Activated CD4-positive, alpha-beta T cell treated with anti-CD3 and anti-CD28 coated beads, Interleukin-10, Interleukin-2, amounts not matched to agents 100 ng/mL and 50 ng/mL, durations not matched to agents 16 hours and 8 hours (primary cell): ENCODE measurements at regions not wholly inside any gene's neighbourhood (a gene's known extent, or its start where the extent isn't known, plus 50 kb on each side); places are given as distances from the start of the nearest gene placed in this dataset.
A peak's percentile ranks its signal among the peaks of the same experiment; 100 is the strongest.
"Not testable (repeated sequence)": the region's sequence is repeated elsewhere in the genome, so short reads cannot be mapped to it uniquely, and the experiment has no call there.

Source experiments
- DNase-seq: peaks from one replicate; pipeline ENCODE4 v3.0.0-alpha.2; 2020

- no peak for DNase-seq
Observed at GRCh38 chr3:124325248-124325647, 333.3 kb upstream of the ROPN1 start.

DNA sequence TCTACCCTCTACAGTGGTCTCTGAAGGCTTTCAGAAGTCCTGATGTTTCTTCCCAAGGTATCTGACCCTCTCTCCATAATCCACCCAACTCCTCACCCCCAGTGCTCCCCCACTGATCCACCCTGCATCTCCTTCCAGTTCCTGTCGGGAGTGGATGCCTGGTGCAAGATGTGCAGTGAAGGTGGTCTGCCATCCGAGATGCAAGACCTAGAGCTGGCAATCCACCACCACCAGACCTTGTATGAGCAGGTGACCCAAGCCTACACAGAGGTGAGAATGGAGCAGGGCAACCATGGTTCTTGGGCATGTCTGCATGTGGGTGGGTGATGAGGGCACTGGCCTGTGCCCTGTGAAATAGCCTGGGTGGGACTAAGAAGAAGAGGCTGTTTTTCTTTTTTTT, 337.8 kb upstream of the ROPN1 start:
- no peak for DNase-seq

GRCh38 chr3:124333931-124334640, 342.2 kb upstream of the ROPN1 start:
- DNase-seq: no peak

- DNase-seq: no peak
Observed at GRCh38 chr3:124336067-124336656, 344.2 kb upstream of the ROPN1 start.

DNA sequence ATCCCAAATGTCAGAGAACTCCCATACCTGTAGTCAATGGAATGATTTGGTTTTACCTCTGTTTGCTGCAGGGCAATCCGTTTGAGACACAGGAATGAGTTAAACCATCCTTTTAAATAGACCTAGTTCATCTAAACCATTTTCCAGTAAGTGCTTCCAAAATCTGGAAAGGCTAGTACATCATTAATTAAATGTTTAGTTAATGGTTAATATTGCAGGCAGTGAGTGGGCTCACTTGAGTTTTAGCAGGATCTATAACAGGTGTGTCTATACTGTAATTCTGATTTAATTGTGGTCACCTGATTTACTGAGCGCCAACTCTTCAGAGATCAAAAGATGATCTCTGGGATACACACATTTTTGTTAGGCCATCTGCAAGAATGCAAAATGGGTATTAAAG, 353.9 kb upstream of the ROPN1 start:
- DNase-seq: no peak

DNA sequence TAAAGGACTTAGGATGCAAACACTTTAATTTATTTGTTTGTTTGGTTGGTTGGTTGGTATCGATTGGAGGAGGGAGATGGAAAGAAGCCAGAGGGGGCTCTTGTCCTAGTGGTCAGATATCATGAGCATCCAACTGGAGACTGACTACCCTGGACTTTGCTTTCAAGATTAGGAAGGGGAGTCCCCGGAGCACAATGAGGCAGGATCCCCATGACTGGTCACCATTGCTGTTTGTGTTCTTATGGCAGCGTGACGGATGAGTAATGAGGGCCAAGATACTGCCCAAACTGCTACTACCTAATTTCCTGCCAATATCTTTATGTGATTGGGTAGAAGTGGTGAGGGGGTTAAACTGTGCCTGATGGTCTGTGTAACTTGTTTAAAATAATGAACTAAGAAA, 354.6 kb upstream of the ROPN1 start:
- no peak for DNase-seq

DNA sequence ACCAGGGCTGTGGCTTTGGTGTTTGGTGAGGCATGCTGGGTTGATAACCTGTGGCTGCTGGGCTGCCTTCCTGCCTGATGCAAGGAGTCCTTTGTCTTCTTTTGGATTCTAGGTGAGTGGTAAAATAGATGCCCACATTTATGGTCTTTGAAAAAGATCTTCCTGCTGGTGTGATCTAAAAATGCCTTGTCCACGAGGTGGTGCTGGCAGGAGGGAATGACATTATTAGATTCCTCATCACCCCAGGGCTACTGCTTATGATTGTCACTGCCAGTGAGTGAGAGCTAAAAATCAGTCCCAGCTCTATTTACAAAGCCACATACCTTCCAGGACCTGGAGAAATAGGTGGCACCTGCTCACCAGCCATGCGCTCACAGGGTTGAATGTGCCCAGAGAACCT, 355.5 kb upstream of the ROPN1 start:
- DNase-seq: no peak

DNA sequence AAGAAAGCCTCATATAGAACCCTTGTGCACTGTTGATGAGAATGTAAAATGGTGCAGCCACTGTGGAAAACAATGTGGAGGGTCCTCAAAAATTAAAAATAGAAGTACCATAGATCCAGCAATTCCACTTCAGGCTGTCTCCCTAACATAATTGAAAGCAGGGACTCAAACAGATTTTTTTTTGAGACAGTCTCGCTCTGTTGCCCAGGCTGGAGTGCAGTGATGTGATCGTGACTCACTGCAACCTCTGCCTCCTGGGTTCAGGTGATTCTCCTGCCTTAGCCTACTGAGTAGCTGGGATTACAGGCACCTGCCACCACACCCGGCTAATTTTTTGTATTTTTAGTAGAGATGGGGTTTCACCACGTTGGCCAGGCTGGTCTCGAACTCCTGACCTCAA, 356.6 kb upstream of the ROPN1 start:
- not testable (repeated sequence) for DNase-seq

- DNase-seq: peak; percentile 35
Observed at GRCh38 chr3:124351430-124352148, 359.7 kb upstream of the ROPN1 start.

- no peak for DNase-seq
Observed at GRCh38 chr3:124352149-124352539, 360.2 kb upstream of the ROPN1 start.

DNA sequence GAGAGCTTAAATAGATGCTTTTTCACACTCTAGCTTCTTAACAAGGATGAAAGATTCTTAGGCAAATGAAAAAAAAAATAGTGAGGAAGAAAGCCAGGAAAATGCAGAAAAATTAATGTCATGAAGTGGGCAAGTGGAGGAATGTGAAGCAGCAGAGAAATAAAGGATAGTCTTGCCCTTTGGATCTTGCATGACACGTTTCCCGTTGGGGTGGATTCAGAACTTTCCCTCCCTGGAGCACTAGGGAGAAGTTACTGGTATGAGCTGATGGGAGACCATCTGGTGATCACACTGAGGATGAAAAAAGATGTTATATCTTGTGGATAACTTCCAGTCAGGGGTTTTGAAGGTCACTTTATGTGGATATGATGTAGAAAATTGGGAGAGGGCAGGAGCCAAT, 361.8 kb upstream of the ROPN1 start:
- no peak for DNase-seq

GRCh38 chr3:124354150-124354549, 362.2 kb upstream of the ROPN1 start:
- no peak for DNase-seq

GRCh38 chr3:124358156-124358555, 366.2 kb upstream of the ROPN1 start:
- DNase-seq: no peak

GRCh38 chr3:124360155-124360554, 368.2 kb upstream of the ROPN1 start:
- no peak for DNase-seq

GRCh38 chr3:124360563-124360962, 368.6 kb upstream of the ROPN1 start:
- DNase-seq: no peak

- DNase-seq: no peak
Observed at GRCh38 chr3:124361566-124361965, 368.7 kb upstream of the UMPS start.

GRCh38 chr3:124362455-124362854, 367.8 kb upstream of the UMPS start:
- no peak for DNase-seq

GRCh38 chr3:124363476-124363875, 366.8 kb upstream of the UMPS start:
- no peak for DNase-seq

DNA sequence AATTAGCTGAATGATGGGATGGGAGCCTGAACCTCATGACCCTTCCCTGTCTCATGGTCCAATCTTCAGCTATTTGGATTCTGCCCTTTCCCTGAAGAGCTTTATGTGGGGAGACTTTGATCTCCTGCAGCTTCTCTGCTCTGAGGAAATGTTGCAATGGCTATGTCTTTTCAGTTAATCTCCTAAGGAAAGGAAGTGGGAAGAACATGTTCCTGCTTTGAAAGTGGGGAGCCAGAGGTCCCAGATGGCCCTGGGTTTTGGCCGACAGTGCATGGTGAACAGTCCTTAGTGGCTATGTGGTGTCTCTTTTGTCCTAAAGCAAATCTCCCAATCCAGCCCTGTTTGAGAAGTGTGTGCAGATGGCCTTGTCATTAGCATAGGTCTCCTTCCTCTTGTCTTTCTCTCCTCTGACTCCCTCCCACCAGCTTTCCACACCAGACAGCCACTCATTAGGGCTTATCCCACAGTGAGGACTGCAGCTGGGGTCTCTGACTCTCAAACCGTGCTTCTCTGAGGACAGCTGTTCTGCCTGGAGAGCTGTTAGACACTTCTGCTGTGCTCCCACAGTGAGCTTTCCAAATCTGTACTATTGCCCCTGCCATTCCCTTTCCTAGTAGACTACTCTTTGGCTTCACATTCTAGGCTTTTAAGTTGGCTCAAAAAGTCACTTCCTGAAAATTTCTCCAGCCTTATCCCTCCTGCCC, 365.8 kb upstream of the UMPS start:
- DNase-seq: no peak

DNA sequence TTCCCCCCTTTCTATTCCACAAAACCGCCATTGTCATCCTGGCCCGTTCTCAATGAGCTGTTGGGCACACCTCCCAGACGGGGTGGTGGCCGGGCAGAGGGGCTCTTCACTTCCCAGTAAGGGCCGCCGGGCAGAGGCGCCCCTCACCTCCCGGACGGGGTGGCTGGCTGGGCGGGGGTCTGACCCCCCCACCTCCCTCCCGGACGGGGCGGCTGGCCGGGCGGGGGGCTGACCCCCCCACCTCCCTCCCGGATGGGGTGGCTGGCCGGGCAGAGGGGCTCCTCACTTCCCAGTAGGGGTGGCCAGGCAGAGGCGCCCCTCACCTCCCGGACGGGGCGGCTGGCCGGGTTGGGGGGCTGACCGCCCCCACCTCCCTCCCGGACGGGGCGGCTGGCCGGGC, 363.6 kb upstream of the UMPS start:
- DNase-seq: not testable (repeated sequence)

DNA sequence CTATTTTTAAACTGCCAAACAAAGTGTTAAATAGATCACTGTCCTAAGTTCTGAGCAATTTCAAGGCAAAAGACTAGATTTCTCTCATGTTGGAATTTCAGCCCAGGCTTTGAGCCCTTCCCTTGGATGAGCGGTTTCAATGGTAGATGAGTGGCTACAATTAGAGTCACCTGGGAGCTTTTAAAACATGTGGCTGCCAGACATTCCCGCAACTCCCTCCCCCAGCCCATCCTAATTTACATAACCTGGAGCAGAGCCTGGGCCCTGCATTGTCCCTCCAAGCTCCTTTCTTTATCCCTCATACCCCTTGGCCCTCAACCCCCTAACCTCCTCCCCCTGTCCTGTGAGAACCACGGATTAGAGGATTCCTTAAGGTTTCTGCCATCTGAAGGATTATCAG, 357.5 kb upstream of the UMPS start:
- no peak for DNase-seq

GRCh38 chr3:124373524-124373923, 356.7 kb upstream of the UMPS start:
- DNase-seq: peak; percentile 69

- DNase-seq: no peak
Observed at GRCh38 chr3:124374583-124374982, 355.7 kb upstream of the UMPS start.
